HG02588 (cell line): ENCODE measurements at regions not wholly inside any gene's neighbourhood (a gene's known extent, or its start where the extent isn't known, plus 50 kb on each side); places are given as distances from the start of the nearest gene placed in this dataset.

Experiments used
- ATAC-seq: cut with Tn5 transposase; IDR thresholded peaks from one replicate; pipeline ENCODE4 v1.9.1; 2021; ENCODE audit warnings: mild to moderate bottlenecking, moderate library complexity; ENCODE audit not compliant: unreplicated experiment

DNA sequence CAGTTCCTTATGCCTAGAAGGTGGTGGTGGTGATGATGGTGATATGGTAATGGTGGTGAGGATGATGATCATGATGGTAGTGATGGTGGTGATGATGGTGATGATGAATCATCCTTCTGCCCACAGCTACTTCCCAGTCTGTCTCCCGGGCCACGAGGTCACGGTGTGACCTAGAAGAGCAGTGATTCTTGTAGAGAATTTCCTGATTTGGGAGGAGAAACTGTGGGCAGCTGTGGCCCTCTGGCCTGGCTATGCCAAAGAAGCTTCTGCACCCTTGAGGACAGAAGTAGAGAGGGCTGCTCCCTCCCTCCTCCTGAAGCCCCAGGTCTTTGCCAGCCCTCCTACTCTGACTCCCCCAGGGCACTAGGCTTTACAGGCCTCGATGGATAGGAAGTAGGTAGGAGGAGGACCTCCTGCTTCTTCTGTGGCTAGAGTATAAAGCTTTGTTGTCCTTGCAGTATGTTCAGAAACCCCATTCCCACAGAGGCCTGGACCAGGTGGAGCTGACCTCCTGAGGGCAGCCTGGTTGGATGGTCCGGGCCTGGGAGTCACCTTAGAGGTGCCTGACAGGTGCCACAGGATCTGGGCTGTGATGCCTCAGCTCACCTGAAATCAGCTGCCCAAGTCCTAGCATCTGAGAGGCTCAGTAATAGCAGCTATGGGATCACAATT, 57.9 kb upstream of the EPAS1 start:
- no peak for ATAC-seq

DNA sequence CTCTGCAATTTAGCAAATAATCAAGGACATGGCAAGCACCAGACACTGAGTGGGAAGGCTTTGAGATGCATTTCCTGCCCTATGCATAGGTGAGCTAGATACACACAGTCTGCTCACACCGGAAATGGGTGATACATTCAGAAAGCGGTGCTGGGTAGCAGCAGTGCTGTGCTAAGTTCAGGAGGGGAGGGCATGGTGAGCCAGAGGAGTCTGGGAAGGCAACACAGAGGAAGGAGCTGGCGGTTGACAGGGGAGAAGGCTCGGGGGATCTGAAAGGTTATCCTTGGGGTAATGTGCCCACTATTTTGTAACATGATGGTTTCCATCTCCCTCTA, 57.4 kb upstream of the EPAS1 start:
- peak; percentile 66 for ATAC-seq

DNA sequence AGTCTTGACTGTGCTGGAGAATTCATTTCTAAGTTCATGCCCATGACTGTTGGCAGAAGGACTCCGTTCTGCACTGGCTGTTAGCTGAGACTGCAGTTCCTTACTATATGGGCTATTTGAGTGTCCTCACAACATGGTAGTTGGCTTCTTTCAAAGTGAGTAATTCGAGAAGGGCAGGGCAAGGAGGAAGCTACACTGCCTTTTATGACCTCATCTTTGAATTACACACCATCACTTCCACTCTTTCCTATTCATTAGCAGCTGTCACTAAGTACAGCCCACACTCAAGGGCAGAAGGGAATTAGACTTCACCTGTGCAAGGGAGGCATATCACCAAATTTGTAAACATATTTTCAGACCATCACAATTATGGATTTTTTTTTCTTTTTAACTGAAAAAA, 55.9 kb upstream of the EPAS1 start:
- ATAC-seq: no peak

DNA sequence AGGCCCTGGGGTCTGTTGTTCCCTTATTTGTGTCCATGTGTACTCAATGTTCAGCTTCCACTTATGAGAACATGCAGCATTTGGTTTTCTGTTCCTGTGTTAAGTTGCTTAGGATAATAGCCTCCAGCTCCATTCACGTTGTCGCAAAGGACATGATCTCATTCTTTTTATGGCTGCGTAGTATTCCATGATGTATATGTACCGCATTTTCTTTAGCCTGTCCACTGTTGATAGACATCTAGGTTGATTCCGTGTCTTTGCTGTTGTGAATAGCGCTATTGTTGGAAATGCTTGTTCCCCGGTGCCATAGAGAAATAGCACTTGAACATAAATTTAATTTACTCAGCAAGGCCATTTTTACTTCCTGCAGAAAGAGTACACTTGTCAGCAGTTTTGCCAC, 51.3 kb upstream of the EPAS1 start:
- ATAC-seq: no peak

DNA sequence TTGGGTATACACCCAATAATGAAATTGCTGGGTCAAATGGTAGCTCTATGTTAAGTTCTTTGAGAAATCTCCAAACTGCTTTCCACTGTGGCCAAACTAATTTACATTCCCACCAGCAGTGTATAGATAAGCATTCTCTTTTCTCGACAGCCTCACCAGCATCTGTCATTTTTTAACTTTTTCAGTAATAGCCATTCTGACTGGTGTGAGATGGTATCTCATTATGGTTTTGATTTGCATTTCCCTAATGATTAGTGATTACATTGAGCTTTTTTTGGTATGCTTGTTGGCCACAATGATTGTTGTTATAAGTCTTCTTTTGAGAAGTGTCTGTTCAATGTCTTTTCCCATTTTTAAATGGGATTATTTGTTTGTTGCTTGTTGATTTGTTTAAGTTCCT, 50.4 kb upstream of the EPAS1 start:
- peak; percentile 54 for ATAC-seq
